ENCODE measurements at regions not wholly inside any gene's neighbourhood (a gene's known extent, or its start where the extent isn't known, plus 50 kb on each side); places are given as distances from the start of the nearest gene placed in this dataset.

DNA sequence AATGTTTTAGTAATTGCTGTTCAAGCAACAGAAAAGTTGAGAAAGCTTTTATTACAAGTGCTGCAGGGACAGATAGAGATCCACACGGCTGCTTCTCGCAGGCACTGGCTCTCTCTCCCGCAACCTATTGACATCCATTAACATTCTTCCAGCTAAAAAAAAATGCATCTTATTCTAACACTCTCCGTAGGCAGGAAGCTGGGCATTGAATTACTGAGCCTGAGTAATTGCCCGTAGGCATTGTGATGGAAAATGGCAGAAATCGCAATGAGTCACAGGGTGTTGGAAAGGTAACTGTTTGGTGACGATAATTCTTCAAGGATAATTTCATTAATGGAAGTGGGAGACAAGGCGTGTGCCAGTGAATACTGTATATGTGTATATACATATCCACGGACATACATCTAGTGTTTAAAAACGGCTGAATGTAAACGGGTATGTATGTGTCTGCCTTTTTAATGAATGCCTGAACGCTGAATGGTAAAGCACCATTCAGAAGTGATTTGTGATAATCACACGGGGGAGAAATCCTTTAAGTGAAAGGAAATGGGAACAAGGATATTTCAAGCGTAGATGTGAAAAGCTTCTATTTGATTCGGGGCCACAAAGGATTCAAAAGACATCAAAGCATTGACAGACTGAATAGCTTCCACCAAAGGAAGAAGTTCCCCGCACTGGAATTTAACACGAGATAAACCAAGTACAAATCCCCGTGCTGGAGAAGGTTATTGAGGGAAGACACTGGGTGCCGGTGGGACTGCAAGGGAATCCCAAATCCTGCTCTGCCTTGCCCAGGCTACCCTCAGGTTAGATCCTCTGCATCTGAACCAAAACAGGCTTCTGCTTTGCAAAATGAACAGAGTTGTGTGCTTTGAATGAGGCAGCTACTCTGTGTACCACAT, 567.2 kb downstream of the NPHP4 start:
- no peak for DNase-seq
- H3K4me3 ChIP-seq (ENCODE audit: control insufficient read depth in 1 of 7, extremely low read depth in 1 of 7, insufficient read depth in 4 of 7, low read depth in 2 of 7, low read length in 6 of 7), result no peak overlapping the region
- 36% methylated on average over 12 of the region's 19 CpGs for WGBS (ENCODE audit: insufficient coverage)
- POLR2A ChIA-PET, result no interaction called here
- H3K27me3 ChIP-seq (replicated peaks in 2 of 5; ENCODE audit: control insufficient read depth in 4 of 5, insufficient read depth in 5 of 5, low read length in 4 of 5), result peaks cover 0 to 79% (median 19%) of the 10 kb centered on the region in 5 experiments
- CTCF ChIA-PET, result no interaction called here
- no peaks in the 10 kb centered on the region for H3K36me3 ChIP-seq (ENCODE audit: control insufficient read depth in 4 of 4, insufficient read depth in 4 of 4, low read length in 3 of 4)
- peaks cover 0 to 8% (median 2%) of the 10 kb centered on the region in 4 experiments for H3K4me1 ChIP-seq (ENCODE audit: control extremely low read depth in 1 of 4, control insufficient read depth in 4 of 4, insufficient read depth in 4 of 4, low read length in 3 of 4)
- no peak overlapping the region for H3K27ac ChIP-seq (ENCODE audit: insufficient read depth in 1 of 2, low read depth in 1 of 2, low read length in 2 of 2, poor library complexity in 1 of 2, severe bottlenecking in 2 of 2)
- no peaks in the 10 kb centered on the region for H3K9me3 ChIP-seq (ENCODE audit: control extremely low read depth in 1 of 5, control insufficient read depth in 4 of 5, insufficient read depth in 2 of 5, low read depth in 1 of 5, low read length in 4 of 5)

DNA sequence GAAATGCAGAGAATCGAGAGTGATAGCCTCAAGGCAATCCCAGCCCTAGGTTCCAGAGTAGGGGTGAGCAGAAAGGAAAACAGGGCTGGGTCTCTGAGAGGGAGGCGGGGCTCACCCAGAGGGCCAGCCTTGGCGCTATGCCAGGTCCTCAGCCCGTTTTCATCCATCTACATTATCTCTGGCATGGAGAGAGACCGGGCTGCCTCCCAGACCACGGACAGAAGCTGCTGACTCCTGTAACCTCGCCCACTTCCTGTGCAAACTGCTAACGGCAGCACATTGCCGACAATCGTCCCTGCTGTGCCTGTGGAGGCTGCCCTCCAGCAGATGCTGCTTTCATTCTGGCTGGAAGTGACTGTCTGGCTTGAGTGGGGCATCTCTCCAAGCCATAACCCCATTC, 569.1 kb downstream of the NPHP4 start:
- Histone ChIP-seq H3K27me3 (replicated peaks in 2 of 5; ENCODE audit: control insufficient read depth in 4 of 5, insufficient read depth in 5 of 5, low read length in 4 of 5) (peaks cover 0 to 70% (median 19%) of the 10 kb centered on the region in 5 experiments), H3K4me3 (ENCODE audit: control insufficient read depth in 1 of 7, extremely low read depth in 1 of 7, insufficient read depth in 4 of 7, low read depth in 2 of 7, low read length in 6 of 7) (no peak overlapping the region)
- peak; percentile 13 to 77 (median 59) for DNase-seq

GRCh38 chr1:5419501-5419900, 572.7 kb downstream of the NPHP4 start:
- ChIA-PET POLR2A (no interaction called here), CTCF (interaction anchor here (1.0 kb wide), 1 partner anchor 16 kb away, joined by 3 read pairs; no protein-coding TSS in a partner anchor)
- 88% methylated on average over 4 of the region's 4 CpGs for WGBS (ENCODE audit: insufficient coverage)
- no peak overlapping the region for H3K27ac ChIP-seq (ENCODE audit: insufficient read depth in 1 of 2, low read depth in 1 of 2, low read length in 2 of 2, poor library complexity in 1 of 2, severe bottlenecking in 2 of 2)
- no peaks in the 10 kb centered on the region for H3K9me3 ChIP-seq (ENCODE audit: control extremely low read depth in 1 of 5, control insufficient read depth in 4 of 5, insufficient read depth in 2 of 5, low read depth in 1 of 5, low read length in 4 of 5)
- peaks cover 0 to 44% (median 10%) of the 10 kb centered on the region in 5 experiments for H3K27me3 ChIP-seq (replicated peaks in 2 of 5; ENCODE audit: control insufficient read depth in 4 of 5, insufficient read depth in 5 of 5, low read length in 4 of 5)
- peaks cover 0 to 8% (median 2%) of the 10 kb centered on the region in 4 experiments for H3K4me1 ChIP-seq (ENCODE audit: control extremely low read depth in 1 of 4, control insufficient read depth in 4 of 4, insufficient read depth in 4 of 4, low read length in 3 of 4)
- DNase-seq, result no peak
- H3K4me3 ChIP-seq (ENCODE audit: control insufficient read depth in 1 of 7, extremely low read depth in 1 of 7, insufficient read depth in 4 of 7, low read depth in 2 of 7, low read length in 6 of 7), result no peak overlapping the region
- H3K36me3 ChIP-seq (ENCODE audit: control insufficient read depth in 4 of 4, insufficient read depth in 4 of 4, low read length in 3 of 4), result no peaks in the 10 kb centered on the region

More for the DNA sequence above, 569.1 kb downstream of the NPHP4 start:
- 2% methylated on average over 7 of the region's 10 CpGs for WGBS (ENCODE audit: insufficient coverage)
- no peak overlapping the region for H3K27ac ChIP-seq (ENCODE audit: insufficient read depth in 1 of 2, low read depth in 1 of 2, low read length in 2 of 2, poor library complexity in 1 of 2, severe bottlenecking in 2 of 2)
- ChIA-PET POLR2A (no interaction called here), CTCF (no interaction called here)
- H3K36me3 ChIP-seq (ENCODE audit: control insufficient read depth in 4 of 4, insufficient read depth in 4 of 4, low read length in 3 of 4), result no peaks in the 10 kb centered on the region
- peaks cover 0 to 8% (median 2%) of the 10 kb centered on the region in 4 experiments for H3K4me1 ChIP-seq (ENCODE audit: control extremely low read depth in 1 of 4, control insufficient read depth in 4 of 4, insufficient read depth in 4 of 4, low read length in 3 of 4)
- no peaks in the 10 kb centered on the region for H3K9me3 ChIP-seq (ENCODE audit: control extremely low read depth in 1 of 5, control insufficient read depth in 4 of 5, insufficient read depth in 2 of 5, low read depth in 1 of 5, low read length in 4 of 5)

- H3K9me3 ChIP-seq (ENCODE audit: control extremely low read depth in 1 of 5, control insufficient read depth in 4 of 5, insufficient read depth in 2 of 5, low read depth in 1 of 5, low read length in 4 of 5), result no peaks in the 10 kb centered on the region
- no peak overlapping the region for H3K4me3 ChIP-seq (ENCODE audit: control insufficient read depth in 1 of 7, extremely low read depth in 1 of 7, insufficient read depth in 4 of 7, low read depth in 2 of 7, low read length in 6 of 7)
- 86% methylated on average over 1 of the region's 2 CpGs for WGBS (ENCODE audit: insufficient coverage)
- POLR2A ChIA-PET, result no interaction called here
- peaks cover 0 to 15% (median 5%) of the 10 kb centered on the region in 5 experiments for H3K27me3 ChIP-seq (replicated peaks in 2 of 5; ENCODE audit: control insufficient read depth in 4 of 5, insufficient read depth in 5 of 5, low read length in 4 of 5)
- CTCF ChIA-PET, result no interaction called here
- H3K27ac ChIP-seq (ENCODE audit: insufficient read depth in 1 of 2, low read depth in 1 of 2, low read length in 2 of 2, poor library complexity in 1 of 2, severe bottlenecking in 2 of 2), result no peak overlapping the region
- H3K4me1 ChIP-seq (ENCODE audit: control extremely low read depth in 1 of 4, control insufficient read depth in 4 of 4, insufficient read depth in 4 of 4, low read length in 3 of 4), result no peaks in the 10 kb centered on the region
- no peaks in the 10 kb centered on the region for H3K36me3 ChIP-seq (ENCODE audit: control insufficient read depth in 4 of 4, insufficient read depth in 4 of 4, low read length in 3 of 4)
- no peak for DNase-seq
Measured at GRCh38 chr1:5416518-5416917, 575.7 kb downstream of the NPHP4 start.

- no peak for DNase-seq
- H3K9me3 ChIP-seq (ENCODE audit: control extremely low read depth in 1 of 5, control insufficient read depth in 4 of 5, insufficient read depth in 2 of 5, low read depth in 1 of 5, low read length in 4 of 5), result no peaks in the 10 kb centered on the region
- H3K4me1 ChIP-seq (ENCODE audit: control extremely low read depth in 1 of 4, control insufficient read depth in 4 of 4, insufficient read depth in 4 of 4, low read length in 3 of 4), result no peaks in the 10 kb centered on the region
- ChIA-PET POLR2A (no interaction called here), CTCF (no interaction called here)
- H3K36me3 ChIP-seq (ENCODE audit: control insufficient read depth in 4 of 4, insufficient read depth in 4 of 4, low read length in 3 of 4), result no peaks in the 10 kb centered on the region
- 79% methylated on average over 6 of the region's 7 CpGs for WGBS (ENCODE audit: insufficient coverage)
- H3K27ac ChIP-seq (ENCODE audit: insufficient read depth in 1 of 2, low read depth in 1 of 2, low read length in 2 of 2, poor library complexity in 1 of 2, severe bottlenecking in 2 of 2), result no peak overlapping the region
- H3K4me3 ChIP-seq (ENCODE audit: control insufficient read depth in 1 of 7, extremely low read depth in 1 of 7, insufficient read depth in 4 of 7, low read depth in 2 of 7, low read length in 6 of 7), result no peak overlapping the region
- peaks cover 0 to 7% (median 5%) of the 10 kb centered on the region in 5 experiments for H3K27me3 ChIP-seq (replicated peaks in 2 of 5; ENCODE audit: control insufficient read depth in 4 of 5, insufficient read depth in 5 of 5, low read length in 4 of 5)
Measured at GRCh38 chr1:5415606-5416005, 576.6 kb downstream of the NPHP4 start.

DNA sequence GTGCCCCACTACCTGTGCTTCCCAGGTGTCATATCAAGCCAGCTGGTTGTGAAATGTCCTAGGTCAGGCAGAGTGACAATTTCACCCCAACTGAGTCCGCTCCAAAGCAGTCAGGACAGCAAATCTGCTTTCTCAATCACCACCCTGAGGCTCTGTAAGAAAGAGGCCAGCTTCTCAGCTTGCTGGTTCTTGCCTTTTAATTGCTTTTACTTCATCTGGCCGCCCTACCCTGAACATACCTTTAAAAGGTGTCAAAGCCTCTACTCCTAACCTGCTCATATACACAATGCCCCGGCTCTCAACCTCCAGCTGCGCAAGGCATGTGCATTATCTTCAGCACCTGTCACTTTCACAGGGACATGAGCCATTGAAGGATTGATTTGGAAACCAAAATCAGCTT, 581.6 kb downstream of the NPHP4 start:
- Histone ChIP-seq H3K36me3 (ENCODE audit: control insufficient read depth in 4 of 4, insufficient read depth in 4 of 4, low read length in 3 of 4) (no peaks in the 10 kb centered on the region), H3K27ac (ENCODE audit: insufficient read depth in 1 of 2, low read depth in 1 of 2, low read length in 2 of 2, poor library complexity in 1 of 2, severe bottlenecking in 2 of 2) (no peak overlapping the region), H3K4me3 (ENCODE audit: control insufficient read depth in 1 of 7, extremely low read depth in 1 of 7, insufficient read depth in 4 of 7, low read depth in 2 of 7, low read length in 6 of 7) (no peak overlapping the region), H3K9me3 (ENCODE audit: control extremely low read depth in 1 of 5, control insufficient read depth in 4 of 5, insufficient read depth in 2 of 5, low read depth in 1 of 5, low read length in 4 of 5) (no peaks in the 10 kb centered on the region), H3K27me3 (replicated peaks in 2 of 5; ENCODE audit: control insufficient read depth in 4 of 5, insufficient read depth in 5 of 5, low read length in 4 of 5) (peaks cover 0 to 5% (median 0%) of the 10 kb centered on the region in 5 experiments), H3K4me1 (ENCODE audit: control extremely low read depth in 1 of 4, control insufficient read depth in 4 of 4, insufficient read depth in 4 of 4, low read length in 3 of 4) (no peaks in the 10 kb centered on the region)
- DNase-seq, result no peak
- 85% methylated on average over 4 of the region's 4 CpGs for WGBS (ENCODE audit: insufficient coverage)
- ChIA-PET POLR2A (no interaction called here), CTCF (no interaction called here)

- no peaks in the 10 kb centered on the region for H3K36me3 ChIP-seq (ENCODE audit: control insufficient read depth in 4 of 4, insufficient read depth in 4 of 4, low read length in 3 of 4)
- peaks cover 0 to 4% (median 0%) of the 10 kb centered on the region in 5 experiments for H3K27me3 ChIP-seq (replicated peaks in 2 of 5; ENCODE audit: control insufficient read depth in 4 of 5, insufficient read depth in 5 of 5, low read length in 4 of 5)
- no peaks in the 10 kb centered on the region for H3K9me3 ChIP-seq (ENCODE audit: control extremely low read depth in 1 of 5, control insufficient read depth in 4 of 5, insufficient read depth in 2 of 5, low read depth in 1 of 5, low read length in 4 of 5)
- no peaks in the 10 kb centered on the region for H3K4me1 ChIP-seq (ENCODE audit: control extremely low read depth in 1 of 4, control insufficient read depth in 4 of 4, insufficient read depth in 4 of 4, low read length in 3 of 4)
- no peak overlapping the region for H3K27ac ChIP-seq (ENCODE audit: insufficient read depth in 1 of 2, low read depth in 1 of 2, low read length in 2 of 2, poor library complexity in 1 of 2, severe bottlenecking in 2 of 2)
- H3K4me3 ChIP-seq (ENCODE audit: control insufficient read depth in 1 of 7, extremely low read depth in 1 of 7, insufficient read depth in 4 of 7, low read depth in 2 of 7, low read length in 6 of 7), result no peak overlapping the region
- no peak for DNase-seq
- WGBS (ENCODE audit: insufficient coverage), result 100% methylated on average over 1 of the region's 1 CpG
- POLR2A ChIA-PET, result no interaction called here
- CTCF ChIA-PET, result no interaction called here
Measured at GRCh38 chr1:5408401-5408800, 583.8 kb downstream of the NPHP4 start.
